ENCODE measurements at regions not wholly inside any gene's neighbourhood (a gene's known extent, or its start where the extent isn't known, plus 50 kb on each side); places are given as distances from the start of the nearest gene placed in this dataset.
"Not testable (repeated sequence)": the region's sequence is repeated elsewhere in the genome, so short reads cannot be mapped to it uniquely, and the experiment has no call there.

DNA sequence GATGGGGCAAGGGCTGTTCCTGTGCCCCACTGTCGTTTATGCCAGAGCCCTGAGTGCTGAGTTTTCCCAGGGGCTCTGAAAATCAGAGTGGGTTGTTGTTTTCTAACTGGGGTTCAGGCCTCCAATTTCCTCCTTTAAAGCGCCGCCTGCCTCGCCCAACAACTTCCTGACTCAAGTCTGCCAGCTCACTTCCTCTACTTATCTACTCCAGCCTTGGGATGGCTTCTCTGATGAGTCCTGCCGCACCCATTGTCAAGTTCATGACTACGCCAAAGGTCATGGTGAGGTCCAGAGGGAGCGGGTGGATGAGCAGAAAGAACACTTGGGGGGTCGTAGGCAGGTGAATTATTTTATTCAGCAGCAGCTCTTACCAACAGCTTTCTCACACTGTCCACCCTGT is 104.7 kb downstream of the UTP18 start:
- no peak for FAIRE-seq
- no peak for DNase-seq (ENCODE audit: insufficient read length, low spot score)
- TF ChIP-seq TAF1 (IDR thresholded peaks at IDR 0.05; ENCODE audit: low read depth, low read length) (no peak), POLR2A (IDR thresholded peaks at IDR 0.05; ENCODE audit: low read depth, low read length) (no peak), SPI1 (IDR thresholded peaks at IDR 0.05; ENCODE audit: low read depth, low read length) (no peak), PAX5 (IDR thresholded peaks at IDR 0.05; ENCODE audit: insufficient read depth, low read length, severe bottlenecking) (no peak), POU2F2 (IDR thresholded peaks at IDR 0.05; ENCODE audit: low read depth, low read length) (no peak), POLR2AphosphoS5 (IDR thresholded peaks at IDR 0.05; ENCODE audit: low read depth, low read length) (no peak)

GRCh38 chr17:51366866-51367265 is 106.5 kb downstream of the UTP18 start:
- TF ChIP-seq PAX5 (IDR thresholded peaks at IDR 0.05; ENCODE audit: insufficient read depth, low read length, severe bottlenecking) (no peak), SPI1 (IDR thresholded peaks at IDR 0.05; ENCODE audit: low read depth, low read length) (no peak), POU2F2 (IDR thresholded peaks at IDR 0.05; ENCODE audit: low read depth, low read length) (no peak), POLR2AphosphoS5 (IDR thresholded peaks at IDR 0.05; ENCODE audit: low read depth, low read length) (no peak), TAF1 (IDR thresholded peaks at IDR 0.05; ENCODE audit: low read depth, low read length) (no peak), POLR2A (IDR thresholded peaks at IDR 0.05; ENCODE audit: low read depth, low read length) (no peak)
- no peak for FAIRE-seq
- no peak for DNase-seq (ENCODE audit: insufficient read length, low spot score)

DNA sequence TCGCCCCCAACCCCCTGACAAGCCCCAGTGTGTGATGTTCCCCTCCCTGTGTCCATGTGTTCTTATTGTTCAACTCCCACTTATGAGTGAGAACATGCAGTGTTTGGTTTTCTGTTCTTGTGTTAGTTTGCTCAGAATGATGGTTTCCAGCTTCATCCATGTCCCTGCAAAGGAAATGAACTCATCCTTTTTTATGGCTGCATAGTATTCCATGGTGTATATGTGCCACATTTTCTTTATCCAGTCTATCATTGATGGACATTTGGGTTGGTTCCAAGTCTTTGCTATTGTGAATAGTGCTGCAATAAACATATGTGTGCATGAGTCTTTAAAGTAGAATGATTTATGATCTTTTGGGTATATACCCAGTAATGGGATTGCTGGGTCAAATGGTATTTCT is 107.5 kb downstream of the UTP18 start:
- not testable (repeated sequence) for FAIRE-seq; DNase-seq (ENCODE audit: insufficient read length, low spot score)

GRCh38 chr17:51371732-51372151 is 111.4 kb downstream of the UTP18 start:
- TF ChIP-seq POU2F2 (IDR thresholded peaks at IDR 0.05; ENCODE audit: low read depth, low read length) (no peak), POLR2AphosphoS5 (IDR thresholded peaks at IDR 0.05; ENCODE audit: low read depth, low read length) (no peak), POLR2A (IDR thresholded peaks at IDR 0.05; ENCODE audit: low read depth, low read length) (no peak), TAF1 (IDR thresholded peaks at IDR 0.05; ENCODE audit: low read depth, low read length) (no peak)
- DNase-seq (ENCODE audit: insufficient read length, low spot score): peak; percentile 14
- peak; percentile 23 for FAIRE-seq

DNA sequence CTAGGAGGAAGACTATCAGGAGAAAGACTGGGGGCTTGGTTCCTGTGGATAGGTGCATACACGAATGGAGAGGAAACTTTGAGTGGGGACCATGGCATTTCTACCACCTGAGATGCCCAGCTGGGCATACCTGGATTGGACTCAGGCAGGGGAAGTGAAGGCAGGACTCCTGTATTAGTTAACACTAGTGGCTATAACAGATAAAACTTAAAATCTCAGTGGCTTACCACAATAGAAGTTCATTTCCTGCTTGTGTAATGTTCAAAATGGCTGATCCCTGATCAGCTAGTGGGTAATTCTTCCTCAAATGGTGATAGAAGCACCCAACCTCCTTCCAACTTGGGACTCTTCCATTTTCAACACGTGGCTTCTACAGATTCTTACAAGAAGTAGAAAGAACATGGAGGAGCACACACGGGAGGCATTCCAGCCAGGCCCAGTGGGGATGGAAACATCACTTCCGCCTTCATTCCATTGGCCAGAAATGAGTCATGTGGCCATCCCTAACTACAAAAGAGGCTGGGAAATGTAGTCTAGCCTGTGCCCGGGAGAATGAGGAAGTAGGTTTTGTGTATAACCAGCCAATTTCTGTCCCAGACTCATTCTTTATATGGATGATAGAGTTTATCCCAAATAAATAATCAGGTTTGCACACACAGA is 112.1 kb downstream of the UTP18 start:
- DNase-seq (ENCODE audit: insufficient read length, low spot score) (peak; percentile 53), FAIRE-seq (peak; percentile 89)
- TF ChIP-seq SPI1 (IDR thresholded peaks at IDR 0.05; ENCODE audit: low read depth, low read length) (peak; percentile 59), POU2F2 (IDR thresholded peaks at IDR 0.05; ENCODE audit: low read depth, low read length) (no peak)

DNA sequence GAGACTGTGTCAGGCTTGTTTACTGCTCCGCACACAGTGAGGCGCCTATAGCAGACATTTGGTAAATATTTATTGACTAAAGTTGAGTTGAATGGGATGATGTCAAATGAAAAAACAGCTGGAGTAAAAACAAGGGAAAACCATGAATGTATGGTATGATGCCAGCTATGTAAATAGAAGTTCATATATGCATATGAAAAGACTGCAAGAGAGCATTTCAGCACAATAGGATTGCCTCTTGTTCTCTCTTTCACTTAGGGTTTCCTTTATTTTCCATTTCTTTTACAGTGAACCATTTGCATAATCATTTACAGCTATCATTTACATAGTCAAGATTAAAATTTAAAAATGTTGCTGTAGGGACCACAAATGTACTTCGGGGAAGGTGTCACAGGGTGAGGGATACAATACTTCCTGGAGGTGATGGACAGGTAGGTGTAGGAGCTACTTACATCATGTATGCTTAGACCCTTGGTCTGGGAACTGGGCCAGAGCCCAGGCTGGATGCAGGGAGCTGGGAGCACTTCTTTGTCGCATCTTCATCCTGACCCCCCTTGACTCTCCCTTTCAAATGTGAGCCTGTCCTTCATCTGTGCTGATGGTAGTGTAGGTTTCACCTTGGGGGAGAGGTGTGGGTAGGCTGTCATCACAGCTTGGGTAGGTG is 113.3 kb downstream of the UTP18 start:
- FAIRE-seq: no peak
- DNase-seq (ENCODE audit: insufficient read length, low spot score): no peak
- no peak for TF ChIP-seq POLR2AphosphoS5 (IDR thresholded peaks at IDR 0.05; ENCODE audit: low read depth, low read length)
- TF ChIP-seq POU2F2 (IDR thresholded peaks at IDR 0.05; ENCODE audit: low read depth, low read length): no peak
- no peak for TF ChIP-seq PAX5 (IDR thresholded peaks at IDR 0.05; ENCODE audit: insufficient read depth, low read length, severe bottlenecking)
- no peak for TF ChIP-seq SPI1 (IDR thresholded peaks at IDR 0.05; ENCODE audit: low read depth, low read length)
- no peak for TF ChIP-seq TAF1 (IDR thresholded peaks at IDR 0.05; ENCODE audit: low read depth, low read length)
- TF ChIP-seq POLR2A (IDR thresholded peaks at IDR 0.05; ENCODE audit: low read depth, low read length): no peak

DNA sequence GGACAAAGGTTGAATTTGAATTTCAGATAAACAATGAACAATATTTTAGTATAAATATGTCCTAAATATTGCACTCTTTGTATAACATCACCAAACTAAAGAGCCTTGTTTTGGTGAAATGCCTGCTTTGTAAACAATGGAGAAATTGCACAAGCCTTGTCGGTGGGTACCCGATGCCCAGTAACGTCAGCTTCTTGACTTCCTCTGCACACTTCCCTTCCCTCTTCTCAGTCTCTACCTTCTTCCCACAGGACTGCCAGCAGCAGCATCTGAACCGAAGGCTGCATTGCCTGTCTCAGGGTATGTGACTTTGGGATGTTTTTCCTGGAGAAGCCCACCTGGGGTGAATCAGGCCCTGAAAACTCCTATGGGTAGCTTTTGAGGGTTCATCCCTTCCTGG is 113.9 kb downstream of the UTP18 start:
- DNase-seq (ENCODE audit: insufficient read length, low spot score): no peak

GRCh38 chr17:51375771-51376170 is 115.4 kb downstream of the UTP18 start:
- TF ChIP-seq POLR2A (IDR thresholded peaks at IDR 0.05; ENCODE audit: low read depth, low read length) (no peak), SPI1 (IDR thresholded peaks at IDR 0.05; ENCODE audit: low read depth, low read length) (no peak), POLR2AphosphoS5 (IDR thresholded peaks at IDR 0.05; ENCODE audit: low read depth, low read length) (no peak), POU2F2 (IDR thresholded peaks at IDR 0.05; ENCODE audit: low read depth, low read length) (no peak)
- FAIRE-seq: no peak
- DNase-seq (ENCODE audit: insufficient read length, low spot score): no peak

More for the DNA sequence above, 113.9 kb downstream of the UTP18 start:
- TF ChIP-seq POU2F2 (IDR thresholded peaks at IDR 0.05; ENCODE audit: low read depth, low read length) (no peak), SPI1 (IDR thresholded peaks at IDR 0.05; ENCODE audit: low read depth, low read length) (no peak), POLR2AphosphoS5 (IDR thresholded peaks at IDR 0.05; ENCODE audit: low read depth, low read length) (no peak), TAF1 (IDR thresholded peaks at IDR 0.05; ENCODE audit: low read depth, low read length) (no peak)
- FAIRE-seq: no peak

GRCh38 chr17:51376739-51377138 is 116.4 kb downstream of the UTP18 start:
- no peak for DNase-seq (ENCODE audit: insufficient read length, low spot score)

GRCh38 chr17:51381262-51381661 is 120.9 kb downstream of the UTP18 start:
- no peak for DNase-seq (ENCODE audit: insufficient read length, low spot score)
- no peak for FAIRE-seq
- no peak for TF ChIP-seq POU2F2 (IDR thresholded peaks at IDR 0.05; ENCODE audit: low read depth, low read length)
- no peak for TF ChIP-seq POLR2AphosphoS5 (IDR thresholded peaks at IDR 0.05; ENCODE audit: low read depth, low read length)
- no peak for TF ChIP-seq SPI1 (IDR thresholded peaks at IDR 0.05; ENCODE audit: low read depth, low read length)
- no peak for TF ChIP-seq PAX5 (IDR thresholded peaks at IDR 0.05; ENCODE audit: insufficient read depth, low read length, severe bottlenecking)
- no peak for TF ChIP-seq POLR2A (IDR thresholded peaks at IDR 0.05; ENCODE audit: low read depth, low read length)
- TF ChIP-seq TAF1 (IDR thresholded peaks at IDR 0.05; ENCODE audit: low read depth, low read length): no peak

More at GRCh38 chr17:51376739-51377138, 116.4 kb downstream of the UTP18 start:
- TF ChIP-seq PAX5 (IDR thresholded peaks at IDR 0.05; ENCODE audit: insufficient read depth, low read length, severe bottlenecking) (no peak), SPI1 (IDR thresholded peaks at IDR 0.05; ENCODE audit: low read depth, low read length) (no peak), TAF1 (IDR thresholded peaks at IDR 0.05; ENCODE audit: low read depth, low read length) (no peak), POLR2AphosphoS5 (IDR thresholded peaks at IDR 0.05; ENCODE audit: low read depth, low read length) (no peak), POLR2A (IDR thresholded peaks at IDR 0.05; ENCODE audit: low read depth, low read length) (no peak)
- no peak for FAIRE-seq

Measured in GM12891 (cell line).